GM12878 (cell line): ENCODE measurements at regions not wholly inside any gene's neighbourhood (a gene's known extent, or its start where the extent isn't known, plus 50 kb on each side); places are given as distances from the start of the nearest gene placed in this dataset.

Experiments used
- ATAC-seq: fragments of 200-7000 bp; cut with Tn5 transposase; 3 replicates; pipeline ENCODE4 v1.9.1; 2020; ENCODE audit warnings: mild to moderate bottlenecking, moderate library complexity
- BruUV-seq: library from RNA; stranded (reverse); fragments of 400-500 nt; replicated peaks from 2 replicates; lab custom pipeline; 2021; lab: Mats Ljungman, UMichigan
- CTCF ChIA-PET: fragments of 300-600 bp; sonication (Branson Sonifier 250); formaldehyde crosslinking; extraction: SDS; loops from one replicate; lab custom pipeline; 2021; ENCODE audit warnings: inconsistent platforms; lab: Yijun Ruan, JAX
- POLR2A ChIA-PET: fragments of 350-600 bp; formaldehyde crosslinking; extraction: SDS; loops from one replicate; lab custom pipeline; 2021; ENCODE audit warnings: inconsistent platforms; lab: Charles Lee
- RAD21 ChIA-PET: fragments of 300-600 bp; sonication (Branson Sonifier 250); formaldehyde crosslinking; loops from one replicate; lab custom pipeline; 2023; ENCODE audit warnings: antibody characterized with exemption; ENCODE audit not compliant: unreplicated experiment; lab: Charles Lee
- SMC1A ChIA-PET: fragments of 300-600 bp; sonication (Branson Sonifier 250); formaldehyde crosslinking; loops from one replicate; lab custom pipeline; 2023; ENCODE audit not compliant: unreplicated experiment, uncharacterized antibody; lab: Charles Lee
- DNase-seq: peaks from one replicate; pipeline ENCODE4 v3.0.0-alpha.2; 2011; ENCODE audit warnings: low read depth, low spot score
- FAIRE-seq: peaks from 3 replicates; lab custom pipeline; 2011; peaks lifted over from hg19 to GRCh38; lab: Jason Lieb, UNC
- H2AFZ ChIP-seq: 2 replicates; pipeline ENCODE4 v1.6.0; 2011; ENCODE audit warnings: low read depth, low read length, control low read depth; ENCODE audit not compliant: control insufficient read depth
- H3K27ac ChIP-seq: 2 replicates; pipeline ENCODE4 v1.5.1; 2011; ENCODE audit warnings: control low read depth; ENCODE audit not compliant: control insufficient read depth, insufficient read depth
- H3K27me3 ChIP-seq, 2 experiments: replicated peaks in 1 of 2; 2 replicates each; pipeline versions ENCODE4 v1.6.0 to v1.6.1; 2011; ENCODE audit warnings: low read length in 1 of 2; ENCODE audit not compliant: control insufficient read depth in 2 of 2, insufficient read depth in 2 of 2
- H3K36me3 ChIP-seq, 2 experiments: 2 replicates each; pipeline ENCODE4 v1.5.1; 2011; ENCODE audit warnings: low read length in 1 of 2; ENCODE audit not compliant: control insufficient read depth in 2 of 2, insufficient read depth in 2 of 2
- H3K4me1 ChIP-seq: 2 replicates; pipeline ENCODE4 v1.6.1; 2011; ENCODE audit warnings: mild to moderate bottlenecking, low read length, moderate library complexity, mixed read lengths; ENCODE audit not compliant: control insufficient read depth, insufficient read depth
- H3K4me2 ChIP-seq: 2 replicates; pipeline ENCODE4 v1.6.0; 2011; ENCODE audit warnings: control low read depth; ENCODE audit not compliant: control insufficient read depth, insufficient read depth
- H3K4me3 ChIP-seq: fragments of 200-600 bp; sonication (generic); 2 replicates; pipeline ENCODE4 v1.5.1; 2016
- H3K79me2 ChIP-seq: 2 replicates; pipeline ENCODE4 v1.6.0; 2011; ENCODE audit warnings: low read length; ENCODE audit not compliant: control insufficient read depth, insufficient read depth
- H3K9ac ChIP-seq: 2 replicates; pipeline ENCODE4 v1.8.0; 2011; ENCODE audit warnings: low read length, control low read depth, mixed read lengths; ENCODE audit not compliant: control insufficient read depth, insufficient read depth
- H3K9me3 ChIP-seq: replicated peaks from 3 replicates; pipeline ENCODE4 v1.5.1; 2011; ENCODE audit warnings: mild to moderate bottlenecking, low read length; ENCODE audit not compliant: control insufficient read depth, insufficient read depth
- H4K20me1 ChIP-seq: 2 replicates; pipeline ENCODE4 v1.6.0; 2011; ENCODE audit not compliant: control insufficient read depth, insufficient read depth
- ATF7 ChIP-seq: fragments of 450-650 bp; IDR thresholded peaks from 2 replicates; pipeline ENCODE4 v1.6.1; 2016; ENCODE audit warnings: low read depth, mild to moderate bottlenecking
- CREM ChIP-seq: IDR thresholded peaks from 2 replicates; pipeline ENCODE4 v1.6.1; 2014; ENCODE audit warnings: antibody characterized with exemption, low read depth
- EED ChIP-seq: sonication (generic); IDR thresholded peaks from 2 replicates; pipeline ENCODE4 v1.6.1; 2016; ENCODE audit warnings: antibody characterized with exemption, low read depth
- EGR1 ChIP-seq, 2 experiments: IDR thresholded peaks; 1 replicate in 1 of 2; 2 replicates in 1 of 2; pipeline ENCODE4 v1.6.1; 2011 to 2012; ENCODE audit warnings: low read depth in 2 of 2, low read length in 2 of 2, borderline replicate concordance in 1 of 2, mild to moderate bottlenecking in 1 of 2, moderate library complexity in 1 of 2
- HDAC6 ChIP-seq: fragments of 200-600 bp; sonication (generic); IDR thresholded peaks from one replicate; pipeline ENCODE4 v1.8.0; 2017; ENCODE audit warnings: antibody characterized with exemption; ENCODE audit not compliant: unreplicated experiment
- KDM1A ChIP-seq: fragments of 200-600 bp; sonication (generic); IDR thresholded peaks from 2 replicates; pipeline ENCODE4 v1.6.1; 2016; ENCODE audit warnings: borderline replicate concordance
- RB1 ChIP-seq: fragments of 450-650 bp; formaldehyde crosslinking; IDR thresholded peaks from 2 replicates; pipeline ENCODE4 v1.6.1; 2017; ENCODE audit warnings: mild to moderate bottlenecking, borderline replicate concordance
- RBBP5 ChIP-seq: fragments of 200-600 bp; sonication (generic); conservative IDR thresholded peaks from 2 replicates; pipeline ENCODE4 v1.6.1; 2016
- RUNX3 ChIP-seq: IDR thresholded peaks from 2 replicates; pipeline ENCODE4 v1.6.1; 2012; ENCODE audit warnings: low read length, inconsistent platforms
- SMARCA5 ChIP-seq: fragments of 450-650 bp; IDR thresholded peaks from 2 replicates; pipeline ENCODE4 v1.6.1; 2017; ENCODE audit warnings: mild to moderate bottlenecking
- SREBF1 ChIP-seq: IDR thresholded peaks from 2 replicates; pipeline ENCODE4 v1.6.1; 2012; ENCODE audit warnings: mild to moderate bottlenecking, low read length
- ZBED1 ChIP-seq: IDR thresholded peaks from 2 replicates; pipeline ENCODE4 v1.6.1; 2016; ENCODE audit warnings: borderline replicate concordance
- ZBTB40 ChIP-seq: fragments of 450-650 bp; IDR thresholded peaks from 2 replicates; pipeline ENCODE4 v1.6.1; 2016; ENCODE audit warnings: mild to moderate bottlenecking, moderate library complexity, borderline replicate concordance
- ZNF622 ChIP-seq: fragments of 450-650 bp; IDR thresholded peaks from 2 replicates; pipeline ENCODE4 v1.6.1; 2017; ENCODE audit warnings: mild to moderate bottlenecking, inconsistent platforms
- WGBS: methylation state at CpG from one replicate; pipeline ENCODE4 v1.1.6; 2016; ENCODE audit warnings: low lambda C conversion rate; ENCODE audit not compliant: insufficient replicate concordance, insufficient coverage; ENCODE audit errors: missing lambda C conversion rate; 5-methylcytosine and 5-hydroxymethylcytosine counted together
- in situ Hi-C: fragments of 300-500 bp; cut with MboI; formaldehyde crosslinking; loops from 9 replicates; pipeline ENCODE4 v1.14.3; 2018; ENCODE audit warnings: mixed read lengths
- intact Hi-C: fragments of 100-400 bp; cut with micrococcal nuclease; formaldehyde crosslinking; loops from one replicate; pipeline ENCODE4 v1.14.2; 2022; ENCODE audit not compliant: unreplicated experiment

- intact Hi-C loops, result no loop called here
- no TSS peak for BruUV-seq
- CTCF ChIA-PET, result interaction anchor here (1.8 kb wide), 1 partner anchor 124 kb away, joined by 5 read pairs; no protein-coding TSS in a partner anchor
- Histone ChIP-seq H3K4me1 (no peaks in the 10 kb centered on the region), H3K27me3 (no peaks in the 10 kb centered on the region; a peak in 1 of 4 replicates), H3K9ac (no peak overlapping the region), H3K4me3 (no peak overlapping the region)
- no peak for ATAC-seq
- TF ChIP-seq RBBP5, result no peak
- TF ChIP-seq EED, result no peak
- TF ChIP-seq RB1, result no peak
- TF ChIP-seq KDM1A, result no peak
- TF ChIP-seq EGR1 (IDR thresholded peaks at IDR 0.05; ENCODE audit: borderline replicate concordance in 1 of 2, low read depth in 2 of 2, low read length in 2 of 2), result no peak
- no peak for TF ChIP-seq SREBF1
- no peak for TF ChIP-seq CREM
- no peak for TF ChIP-seq ZBTB40
- no peak for TF ChIP-seq ZNF622
- no peak for TF ChIP-seq ATF7
- no peak for TF ChIP-seq HDAC6
- TF ChIP-seq SMARCA5, result no peak
- TF ChIP-seq RUNX3, result no peak
- no peak for TF ChIP-seq ZBED1
- TF ChIP-seq, all 136 proteins: peak for 0
- FAIRE-seq (no peak), DNase-seq (no peak)
- Histone ChIP-seq H4K20me1 (no peaks in the 10 kb centered on the region), H3K27ac (no peak overlapping the region), H2AFZ (no peak overlapping the region), H3K9me3 (no peaks in the 10 kb centered on the region; the same call in 2 of the 3 replicates), H3K79me2 (no peaks in the 10 kb centered on the region), H3K36me3 (no peaks in the 10 kb centered on the region), H3K4me2 (no peak overlapping the region)
- ChIA-PET RAD21 (no interaction called here), POLR2A (no interaction called here), SMC1A (no interaction called here)
- 33% methylated on average over 8 of the region's 8 CpGs for WGBS
- in situ Hi-C loops, result no loop called here
Observed at GRCh38 chr11:45060707-45061106, 85.7 kb upstream of the PRDM11 start.
